HG02759 (cell line): ENCODE measurements at regions not wholly inside any gene's neighbourhood (a gene's known extent, or its start where the extent isn't known, plus 50 kb on each side); places are given as distances from the start of the nearest gene placed in this dataset.

Experiments used
- ATAC-seq: cut with Tn5 transposase; IDR thresholded peaks from one replicate; pipeline ENCODE4 v1.9.1; 2021; ENCODE audit warnings: mild to moderate bottlenecking, moderate library complexity; ENCODE audit not compliant: unreplicated experiment

DNA sequence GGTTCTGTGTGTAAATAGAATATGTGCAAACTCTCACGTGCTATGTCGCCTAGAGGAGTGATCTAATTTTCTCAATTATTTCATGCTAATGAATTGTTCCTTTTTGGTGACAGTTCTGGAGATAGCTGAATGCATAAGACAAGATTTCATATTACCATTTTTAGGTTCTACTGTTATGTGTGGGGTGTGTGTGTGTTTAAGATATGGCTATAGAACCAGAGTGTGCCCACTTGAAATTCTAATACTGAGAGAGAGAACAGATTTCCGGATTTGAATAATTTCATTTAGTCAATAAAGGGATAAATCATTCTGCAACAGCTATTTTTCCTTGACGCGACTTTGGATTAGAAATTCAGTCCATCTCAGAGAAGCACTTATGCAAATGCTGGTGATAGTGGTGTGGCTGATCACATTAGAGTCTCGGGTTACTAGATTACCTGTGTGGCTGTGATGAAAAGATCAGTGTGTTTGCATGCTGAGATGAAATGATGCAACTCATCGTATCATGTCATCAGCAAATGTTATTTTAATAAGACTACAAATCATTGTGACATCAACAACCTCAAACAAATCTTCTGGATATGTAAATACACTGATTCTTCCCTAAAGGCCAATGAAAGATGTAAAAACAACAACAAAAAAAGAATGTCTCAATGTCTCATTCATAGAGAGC, 415.9 kb downstream of the EPHA4 start:
- ATAC-seq = no peak

DNA sequence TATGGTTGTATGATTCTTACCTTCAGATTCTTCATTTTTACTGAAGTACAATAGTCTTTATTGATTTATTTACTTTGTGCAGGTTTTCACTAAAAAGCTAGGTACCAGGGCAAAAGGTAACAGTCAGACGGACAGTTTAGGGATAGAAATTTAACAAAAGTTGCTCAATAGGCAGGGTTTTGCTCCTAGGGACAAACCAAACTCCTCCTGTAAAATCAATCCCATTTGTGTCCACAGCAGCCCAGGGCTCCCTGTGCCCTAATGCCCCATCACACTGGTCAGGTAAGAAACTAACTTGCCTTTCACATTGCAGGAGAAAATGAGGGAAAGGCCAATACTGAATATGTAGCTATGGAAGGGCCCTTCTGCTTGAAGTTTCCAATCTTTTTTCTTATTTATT, 410.9 kb downstream of the EPHA4 start:
- ATAC-seq = no peak

DNA sequence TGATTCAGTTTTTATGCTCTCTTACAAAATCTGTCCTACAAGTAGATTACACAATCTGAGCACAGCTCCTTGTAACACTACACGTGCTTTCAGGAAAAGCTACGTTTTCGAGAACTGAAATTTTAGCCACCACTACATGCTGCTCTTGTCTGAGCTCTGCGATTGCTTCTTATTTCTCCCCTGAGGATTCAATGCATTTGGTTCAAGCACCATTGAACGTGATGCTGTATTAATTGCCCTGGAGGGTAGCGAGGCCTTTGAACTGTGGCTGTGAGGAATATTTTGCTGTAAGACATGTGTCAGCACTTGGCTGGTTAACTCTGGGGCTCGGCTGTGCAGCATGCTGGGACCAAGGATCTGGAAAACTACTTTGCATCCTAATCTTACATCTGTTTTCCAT, 405.8 kb downstream of the EPHA4 start:
- ATAC-seq = no peak

DNA sequence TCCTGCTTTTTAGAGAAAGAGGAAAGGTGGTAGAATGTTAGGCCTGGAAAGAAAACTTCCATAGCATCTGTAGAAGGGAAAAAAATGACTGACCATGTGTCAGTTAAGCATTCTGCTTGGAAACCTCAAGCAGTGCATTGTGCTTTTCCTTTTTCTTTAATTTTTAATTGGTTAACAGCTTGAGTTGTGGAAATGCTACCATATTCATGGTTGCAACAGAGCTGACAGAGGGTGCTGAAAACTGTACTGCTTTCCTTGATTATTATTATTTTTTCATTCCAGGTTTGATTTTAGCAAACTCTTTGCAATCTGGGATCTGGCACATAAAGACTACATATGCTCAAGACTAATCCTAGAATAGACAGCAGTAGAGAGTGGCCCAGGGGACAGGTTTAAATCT, 404.5 kb downstream of the EPHA4 start:
- no peak for ATAC-seq

DNA sequence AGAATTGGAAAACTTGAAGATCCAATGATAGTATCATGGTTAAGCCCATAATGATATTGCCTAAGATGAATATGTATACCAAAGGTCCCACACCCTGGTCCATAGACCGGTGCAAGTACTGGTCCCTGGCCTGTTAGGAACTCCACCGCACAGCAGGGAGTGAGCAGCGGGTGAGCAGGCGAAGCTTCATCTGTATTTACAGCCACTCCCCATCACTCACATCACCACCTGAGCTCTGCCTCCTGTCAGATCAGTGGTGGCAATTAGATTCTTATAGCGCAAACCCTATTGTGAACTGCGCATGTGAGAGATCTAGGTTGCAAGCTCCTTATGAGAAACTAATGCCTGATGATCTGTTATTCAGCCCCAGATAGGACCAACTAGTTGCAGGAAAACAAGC, 402.4 kb downstream of the EPHA4 start:
- no peak for ATAC-seq

DNA sequence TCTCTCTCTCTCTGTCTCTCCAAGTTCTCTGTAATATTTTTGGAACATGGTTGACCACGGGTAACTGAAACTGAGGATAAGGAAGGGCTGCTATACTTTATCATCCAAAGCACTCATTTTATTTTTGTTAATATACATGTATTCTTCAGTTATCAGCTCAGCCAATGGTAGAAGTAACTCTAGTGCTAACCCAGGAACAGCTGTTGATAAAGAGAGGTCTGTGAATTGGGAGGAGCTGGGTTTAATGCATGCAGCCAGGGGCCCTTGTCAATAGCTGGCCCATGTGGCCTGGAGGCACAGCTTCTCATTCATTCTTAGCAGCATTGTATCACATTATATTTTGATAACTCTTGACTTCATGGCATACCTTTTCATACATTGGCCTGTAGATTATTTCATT, 401.6 kb downstream of the EPHA4 start:
- no peak for ATAC-seq

DNA sequence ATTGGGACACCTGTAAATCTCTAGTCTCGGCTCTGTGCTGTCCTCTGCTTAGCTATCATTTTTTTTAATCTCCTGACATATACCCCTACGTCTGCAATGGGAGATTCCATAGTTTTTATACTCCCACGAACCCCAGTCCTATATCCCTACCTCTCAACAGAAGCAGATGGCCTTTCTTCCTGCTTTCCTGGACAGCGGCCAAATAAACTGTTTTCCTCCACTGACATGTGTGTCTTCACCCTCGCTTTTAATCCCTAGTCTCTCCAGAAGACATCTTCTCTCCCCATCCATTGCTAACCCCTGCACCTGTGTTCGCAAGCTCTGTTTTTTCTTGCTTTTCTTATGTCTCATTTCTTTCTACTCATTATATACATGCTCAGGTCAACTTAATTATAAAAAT, 395.4 kb downstream of the EPHA4 start:
- ATAC-seq = no peak

DNA sequence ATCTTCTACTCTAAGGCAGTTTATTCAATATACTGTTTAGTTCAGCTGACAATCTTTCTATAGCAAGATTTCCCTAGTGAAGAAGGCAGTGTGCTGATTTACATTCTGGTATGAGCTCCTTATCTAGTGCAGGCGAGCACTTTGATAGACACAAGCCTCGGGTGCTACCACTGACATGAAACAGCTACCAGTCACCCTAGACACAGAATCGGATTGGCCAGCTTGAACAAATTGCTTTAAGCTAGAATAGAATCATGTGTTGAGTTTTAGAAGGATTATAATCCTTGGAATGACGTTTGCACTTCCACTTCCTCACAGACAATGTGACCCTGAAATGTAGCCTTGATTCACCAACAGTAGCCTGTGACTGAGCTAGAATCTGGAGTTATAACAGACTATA, 394.0 kb downstream of the EPHA4 start:
- ATAC-seq = no peak

DNA sequence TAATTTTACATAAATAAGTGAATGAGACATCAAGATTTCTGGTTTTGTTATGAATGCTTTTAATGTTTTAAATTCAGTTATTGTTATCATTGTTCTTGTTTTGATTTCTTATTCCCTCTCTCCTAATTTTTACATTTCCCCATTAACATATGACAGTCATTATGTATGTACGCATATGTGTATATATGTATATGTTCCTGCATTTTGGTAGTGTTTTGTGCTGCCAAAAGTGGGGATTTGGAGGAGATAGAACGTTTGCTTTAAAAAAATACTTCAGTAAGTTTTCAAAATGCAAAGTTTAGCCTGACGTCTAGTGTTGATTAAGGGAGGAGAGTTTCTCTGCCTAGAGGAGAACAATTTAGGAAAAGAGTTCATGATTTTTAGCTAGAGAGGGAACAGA, 385.2 kb downstream of the EPHA4 start:
- no peak for ATAC-seq

DNA sequence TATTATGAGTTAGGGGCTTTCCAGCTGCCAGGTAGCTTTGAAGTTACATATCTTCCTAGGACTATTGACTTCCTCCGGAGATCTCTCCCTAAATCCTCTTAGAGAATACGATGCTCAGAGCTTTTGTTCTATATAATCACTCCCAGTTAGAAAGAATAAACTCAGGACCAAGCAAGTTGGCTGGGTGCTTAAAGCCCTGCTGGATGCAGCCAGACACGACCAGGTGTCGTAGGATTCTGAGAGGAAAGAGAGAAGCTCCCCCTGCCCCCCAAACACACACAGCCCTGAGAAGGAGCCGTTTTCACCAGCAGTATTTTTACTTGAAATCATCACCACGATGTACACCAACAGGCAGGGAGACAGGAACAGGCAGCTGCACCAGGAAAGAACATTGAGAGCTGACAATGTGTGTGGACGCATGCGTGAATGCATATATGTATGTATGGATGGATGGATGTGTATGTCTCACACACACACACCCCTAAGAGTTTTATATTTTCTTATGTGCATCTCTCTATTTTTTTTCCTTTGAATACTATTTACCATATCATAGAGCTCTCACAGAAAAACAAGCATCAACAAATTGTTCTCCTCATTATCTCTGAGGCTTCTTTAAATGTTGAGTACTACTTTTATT, 382.6 kb downstream of the EPHA4 start:
- no peak for ATAC-seq

DNA sequence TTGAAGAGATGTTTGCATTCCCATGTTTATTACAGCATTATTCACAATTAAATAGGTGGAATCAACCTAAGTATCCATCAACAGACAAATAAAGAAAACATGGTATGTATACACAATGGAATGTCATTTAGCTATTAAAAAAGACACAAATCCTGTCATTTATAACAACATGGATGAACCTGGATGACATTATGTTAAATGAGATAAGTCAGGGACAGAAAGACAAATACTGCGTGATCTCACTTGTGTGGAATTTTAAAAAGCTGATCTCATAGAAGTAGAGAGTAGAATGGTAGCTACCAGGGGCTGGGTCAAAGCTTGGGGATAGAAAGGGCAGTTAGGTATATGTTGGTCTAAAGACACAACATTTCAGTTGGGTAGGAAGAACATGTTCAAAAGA, 376.3 kb downstream of the EPHA4 start:
- no peak for ATAC-seq

DNA sequence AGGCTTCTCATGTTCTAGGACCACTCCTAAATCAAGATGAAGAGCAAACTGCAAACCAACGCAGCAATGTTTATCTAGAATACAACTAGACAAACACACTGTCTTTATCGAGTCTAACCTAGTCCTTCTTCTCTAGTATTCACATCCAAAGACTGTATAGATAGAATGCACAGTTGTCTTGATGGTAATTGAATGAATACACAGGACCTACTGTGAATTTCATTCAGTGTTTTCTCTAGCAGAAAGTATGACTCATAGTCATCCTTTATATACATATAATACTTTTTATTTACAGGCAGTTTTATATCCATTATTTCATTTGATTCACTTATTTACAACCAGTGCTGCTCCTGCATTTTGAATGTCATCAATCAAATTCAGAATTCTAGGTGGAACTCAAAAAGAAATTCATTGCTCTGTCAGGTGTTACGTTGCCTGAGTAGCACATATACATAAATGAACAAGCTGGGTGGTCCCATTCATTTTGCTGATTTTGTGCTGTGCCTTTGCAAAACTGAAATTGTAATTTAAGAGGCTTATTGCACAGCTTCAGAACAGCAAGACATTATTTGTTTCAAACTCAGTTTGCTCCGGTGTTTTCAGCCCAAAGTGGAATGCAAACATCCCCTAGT, 374.8 kb downstream of the EPHA4 start:
- ATAC-seq = no peak

DNA sequence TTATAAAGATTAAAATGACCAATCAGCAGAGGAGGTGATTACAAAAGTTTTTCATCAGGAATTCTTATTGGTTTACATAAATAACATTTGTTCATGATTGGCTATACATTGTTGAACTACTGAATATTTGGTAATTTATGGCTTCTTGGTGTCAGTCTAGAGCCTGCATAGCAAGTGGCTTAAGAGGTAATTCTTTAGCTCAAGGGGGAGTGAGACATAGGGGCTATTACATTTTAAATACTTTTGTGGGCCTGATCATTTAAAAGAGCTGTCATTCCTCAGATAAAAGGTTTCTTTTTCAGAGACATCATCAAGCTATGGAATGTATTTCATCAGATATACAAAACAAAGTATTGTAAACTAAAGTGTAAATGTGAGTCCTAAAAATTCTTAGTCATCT, 373.8 kb downstream of the EPHA4 start:
- ATAC-seq = no peak

DNA sequence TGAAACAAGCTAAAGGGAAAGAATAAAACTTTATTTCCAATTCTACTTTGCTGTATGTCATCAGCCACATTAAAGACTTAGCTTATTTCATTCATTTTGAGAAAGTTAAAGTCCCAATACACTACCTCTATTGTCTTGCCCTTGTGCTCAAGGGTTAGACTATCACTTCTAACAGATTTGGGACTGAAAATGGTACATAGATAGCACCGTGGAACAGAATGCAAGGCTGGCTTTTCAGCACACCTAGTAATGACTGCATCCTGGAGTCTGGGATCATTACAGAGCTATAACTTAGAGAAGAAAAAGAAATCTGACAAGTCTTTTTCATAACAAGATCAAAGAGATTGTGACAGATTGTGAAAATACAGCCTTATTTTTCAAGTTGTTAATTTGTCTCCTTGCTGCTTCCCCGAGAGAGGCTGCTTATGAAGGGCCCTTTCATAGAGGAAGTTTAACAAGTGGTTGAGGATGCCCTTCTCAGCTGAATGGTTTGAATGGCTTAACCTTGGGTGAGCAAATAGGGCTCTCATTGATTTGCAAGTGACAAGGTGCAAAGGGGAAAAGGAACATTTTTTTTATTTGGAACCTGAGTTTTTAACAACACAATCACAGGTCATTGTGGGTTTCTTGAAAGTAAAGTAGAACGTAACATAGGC, 371.8 kb downstream of the EPHA4 start:
- no peak for ATAC-seq

DNA sequence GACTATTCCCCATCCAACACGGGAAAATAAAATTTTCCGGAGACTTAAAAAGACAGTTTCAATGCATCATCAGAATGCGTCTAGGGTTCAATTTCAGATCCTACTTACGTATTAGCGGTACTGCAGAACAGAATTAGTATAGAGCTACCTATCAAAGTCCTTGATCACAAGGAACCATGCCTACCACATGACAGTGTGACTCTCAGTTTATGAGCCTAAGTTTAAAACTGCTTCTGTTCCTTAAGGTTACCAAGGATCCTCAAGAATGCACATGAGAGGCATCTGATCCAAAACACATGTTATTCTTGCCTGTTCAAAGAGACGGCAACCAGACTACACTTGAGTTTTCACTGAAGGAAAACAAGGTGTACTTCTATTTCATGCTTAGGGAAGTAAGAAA, 369.7 kb downstream of the EPHA4 start:
- ATAC-seq = no peak

DNA sequence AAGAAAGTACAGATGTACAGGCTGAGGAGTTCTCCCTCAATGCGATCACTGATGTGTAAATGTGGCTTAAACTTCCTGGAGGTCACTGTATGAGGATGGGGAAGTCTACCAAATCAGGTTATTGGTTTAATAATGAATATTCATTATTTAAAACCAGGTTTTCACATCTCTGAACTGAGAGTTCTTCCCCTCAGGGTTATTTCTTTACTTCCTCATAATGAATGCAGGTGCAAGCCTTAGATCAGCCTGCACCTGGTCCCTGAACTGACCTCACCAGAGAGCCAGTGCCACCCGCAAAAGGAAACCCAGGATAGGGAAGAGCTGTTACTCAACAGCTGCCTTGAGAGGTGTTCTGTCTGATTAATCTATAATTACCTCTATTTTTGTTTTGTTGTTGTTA, 369.0 kb downstream of the EPHA4 start:
- peak; percentile 88 for ATAC-seq

DNA sequence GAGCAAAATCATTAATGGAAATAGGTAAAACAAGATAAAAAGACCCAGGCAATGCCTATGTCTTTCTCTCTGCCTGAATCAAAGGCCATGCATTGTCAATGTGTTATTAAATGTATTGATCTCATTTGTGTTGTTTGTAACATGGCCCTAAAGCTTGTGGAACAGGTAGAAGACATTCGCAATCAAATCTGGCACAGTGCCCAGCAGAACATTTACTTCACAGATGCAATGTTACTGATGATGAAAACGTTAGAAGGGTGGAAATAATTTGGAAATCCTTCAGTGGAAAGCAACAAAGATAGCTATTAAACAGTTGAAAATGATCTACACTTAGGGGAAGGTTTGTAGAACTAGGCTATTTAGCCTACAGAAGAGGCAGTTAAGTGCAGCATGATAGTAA, 368.2 kb downstream of the EPHA4 start:
- no peak for ATAC-seq

DNA sequence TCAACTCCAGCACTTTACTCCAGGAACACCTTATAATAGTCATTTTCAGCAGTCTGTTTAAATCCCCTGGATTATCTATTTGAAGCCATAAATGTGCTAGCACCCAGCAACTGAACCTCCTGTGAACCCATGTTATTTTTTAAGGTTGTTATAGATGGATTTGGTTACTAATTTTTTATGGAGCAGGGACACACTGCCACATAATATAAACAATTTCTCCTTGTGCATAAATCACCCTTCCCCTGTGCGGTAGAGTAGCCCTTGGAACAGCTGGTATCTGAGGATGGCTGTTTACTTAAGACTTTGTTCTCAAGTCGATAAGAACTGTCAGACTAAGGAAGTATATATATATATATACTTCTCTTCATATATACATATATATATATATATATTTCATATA, 367.4 kb downstream of the EPHA4 start:
- ATAC-seq = no peak

DNA sequence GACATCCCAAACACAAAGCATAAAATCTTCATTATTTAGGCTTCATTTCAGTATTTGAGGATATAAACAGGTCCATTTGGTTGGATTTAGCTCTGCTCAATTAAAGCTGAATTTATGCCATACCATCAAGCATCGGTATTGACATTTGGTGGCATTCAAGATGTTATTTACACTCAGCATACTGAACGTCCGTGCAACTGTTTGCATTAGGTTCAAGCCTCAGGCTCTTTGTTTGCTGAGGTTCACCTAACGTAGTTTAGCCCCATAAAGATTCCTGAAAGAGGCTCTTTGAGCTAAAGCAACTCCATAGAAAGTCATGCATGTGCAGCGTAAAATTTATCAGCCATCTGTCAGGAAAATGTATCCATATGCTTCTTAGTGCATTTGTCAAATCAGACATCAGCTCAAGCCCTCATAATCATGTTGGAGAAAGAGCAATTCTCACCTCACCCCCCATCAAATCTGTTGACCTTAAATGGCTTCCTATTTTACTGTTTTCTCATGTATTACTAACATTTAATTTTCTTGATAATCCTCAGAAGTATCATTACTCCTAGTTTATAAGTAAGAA, 366.9 kb downstream of the EPHA4 start:
- no peak for ATAC-seq

DNA sequence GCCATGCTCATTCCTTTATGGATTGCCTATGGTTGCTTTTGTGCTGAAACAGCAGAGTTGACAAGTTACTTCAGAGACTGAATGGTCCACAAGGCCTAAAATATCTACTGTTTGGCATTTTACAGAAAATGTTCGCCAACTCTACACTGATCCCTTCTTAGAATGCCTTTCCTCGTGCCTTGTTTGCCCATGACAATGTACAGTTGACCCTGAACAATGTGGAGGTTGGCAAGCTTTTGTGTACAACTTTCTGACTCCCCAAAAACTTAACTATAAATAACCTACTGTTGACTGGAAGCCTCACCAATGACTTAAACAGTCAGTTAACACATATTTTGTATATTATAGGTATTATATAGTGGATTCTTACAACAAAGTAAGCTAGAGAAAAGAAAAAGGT, 361.4 kb downstream of the EPHA4 start:
- no peak for ATAC-seq

DNA sequence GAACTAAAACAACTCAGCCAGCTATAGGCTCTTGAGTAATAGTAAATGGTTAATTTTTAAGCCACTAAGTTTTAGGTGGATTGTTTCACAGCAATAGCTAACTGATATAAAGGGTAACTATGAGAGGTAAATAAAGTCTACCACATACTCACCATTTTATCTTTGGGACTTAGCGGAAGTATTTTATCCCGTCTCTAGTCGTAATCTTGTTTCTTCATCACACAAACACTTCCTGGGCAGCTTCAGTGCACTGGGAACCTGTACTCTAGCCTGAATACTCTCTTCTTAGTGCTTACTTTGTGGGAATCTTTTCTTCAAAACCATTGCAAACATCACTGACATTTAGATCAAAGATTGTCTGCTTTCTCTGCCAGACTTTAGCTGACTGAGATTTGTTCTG, 360.5 kb downstream of the EPHA4 start:
- no peak for ATAC-seq

DNA sequence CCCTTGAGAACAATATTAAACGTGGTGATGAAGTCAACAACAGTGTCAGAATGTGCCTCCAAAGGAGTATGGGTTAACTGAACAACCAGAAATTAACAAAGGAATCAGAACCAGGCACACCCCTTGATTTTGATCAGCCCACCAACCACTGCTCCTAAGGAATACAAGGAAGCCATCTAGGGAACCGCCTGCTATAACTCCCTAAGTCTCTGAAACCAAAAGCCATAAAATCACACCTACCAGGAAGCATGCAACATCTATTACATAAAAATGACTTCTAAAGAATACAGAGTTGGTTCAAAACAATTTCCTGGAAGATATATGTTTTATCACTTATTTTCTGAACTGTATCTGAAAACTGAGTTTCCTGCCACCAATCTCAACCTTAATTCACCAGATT, 360.0 kb downstream of the EPHA4 start:
- ATAC-seq = no peak
